ENCODE measurements at regions not wholly inside any gene's neighbourhood (a gene's known extent, or its start where the extent isn't known, plus 50 kb on each side); places are given as distances from the start of the nearest gene placed in this dataset.
"Not testable (repeated sequence)": the region's sequence is repeated elsewhere in the genome, so short reads cannot be mapped to it uniquely, and the experiment has no call there.

DNA sequence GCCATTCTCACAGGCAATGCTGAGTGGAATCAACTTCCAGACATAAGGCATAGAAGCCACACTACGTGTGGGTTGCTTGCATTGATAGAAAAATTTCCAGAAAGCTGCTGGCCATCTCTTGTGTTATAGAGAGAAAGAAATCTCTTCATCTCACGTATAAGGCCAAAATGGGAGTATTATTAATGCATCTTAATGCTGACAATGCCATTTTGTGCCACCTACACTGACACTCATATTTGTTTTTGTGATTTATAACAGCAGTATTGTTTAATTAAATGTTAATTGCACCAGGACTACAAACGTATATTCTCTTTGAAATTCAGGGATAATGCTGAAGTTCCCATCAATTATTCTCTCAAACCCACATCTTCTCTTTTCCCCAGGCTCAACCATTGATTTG, 56.1 kb upstream of the TMEM132D start:
- DNase-seq, result no peak

DNA sequence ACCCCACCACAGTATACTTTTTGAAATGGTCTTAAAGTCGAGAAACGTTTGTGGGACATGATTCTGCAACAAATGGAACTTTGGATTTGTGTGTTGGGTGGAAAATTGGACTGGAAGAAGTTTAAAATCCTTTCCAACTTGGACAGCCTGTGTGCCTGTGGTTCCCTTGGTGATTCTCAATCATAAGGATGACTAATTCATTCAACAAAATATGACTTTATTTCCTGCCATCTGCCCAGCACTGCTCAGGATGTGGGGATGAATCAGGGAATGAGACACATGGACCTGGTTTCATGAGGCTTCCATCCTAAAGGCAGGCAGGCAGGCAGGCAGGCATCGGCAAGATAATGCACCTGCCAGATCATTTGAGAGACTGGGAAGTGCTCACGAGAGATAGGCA, 57.3 kb upstream of the TMEM132D start:
- DNase-seq, result no peak

DNA sequence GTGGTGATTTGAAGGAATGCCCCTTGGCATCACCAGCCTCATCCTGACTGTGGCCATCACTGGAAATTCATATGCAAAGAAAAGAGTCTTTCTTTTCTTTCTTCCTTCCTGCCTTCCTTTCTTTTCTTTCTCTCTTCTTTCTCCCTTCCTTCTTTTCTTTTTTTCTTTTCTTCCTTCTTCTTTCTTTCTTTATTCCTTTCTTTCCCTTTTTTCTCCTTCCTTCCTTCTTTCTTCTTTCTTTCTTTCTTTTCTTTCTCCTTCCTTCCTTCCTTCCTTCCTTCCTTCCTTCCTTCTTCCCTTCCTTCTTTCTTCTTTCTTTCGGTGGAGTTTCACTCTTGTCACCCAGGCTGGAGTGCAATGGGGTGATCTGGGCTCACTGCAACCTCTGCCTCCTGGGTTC, 58.0 kb upstream of the TMEM132D start:
- no peak for DNase-seq

DNA sequence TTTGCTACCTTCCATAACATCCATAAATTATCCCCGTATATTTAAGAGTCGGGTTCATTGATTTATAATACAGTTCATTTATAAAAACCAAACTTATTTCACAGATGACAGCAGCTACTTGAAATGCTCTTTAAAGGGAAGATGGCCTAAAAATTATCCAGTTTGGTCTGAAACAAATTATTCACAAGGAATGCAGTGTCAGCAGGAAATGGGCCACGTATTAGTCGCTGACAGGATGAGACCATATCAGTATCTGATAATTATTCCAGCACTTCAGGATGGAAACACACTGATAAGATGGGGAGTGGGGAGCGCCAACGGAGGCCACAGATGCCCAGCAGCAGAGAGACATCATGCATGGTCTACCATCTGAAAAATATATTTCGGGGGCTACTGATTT, 60.5 kb upstream of the TMEM132D start:
- DNase-seq, result no peak

DNA sequence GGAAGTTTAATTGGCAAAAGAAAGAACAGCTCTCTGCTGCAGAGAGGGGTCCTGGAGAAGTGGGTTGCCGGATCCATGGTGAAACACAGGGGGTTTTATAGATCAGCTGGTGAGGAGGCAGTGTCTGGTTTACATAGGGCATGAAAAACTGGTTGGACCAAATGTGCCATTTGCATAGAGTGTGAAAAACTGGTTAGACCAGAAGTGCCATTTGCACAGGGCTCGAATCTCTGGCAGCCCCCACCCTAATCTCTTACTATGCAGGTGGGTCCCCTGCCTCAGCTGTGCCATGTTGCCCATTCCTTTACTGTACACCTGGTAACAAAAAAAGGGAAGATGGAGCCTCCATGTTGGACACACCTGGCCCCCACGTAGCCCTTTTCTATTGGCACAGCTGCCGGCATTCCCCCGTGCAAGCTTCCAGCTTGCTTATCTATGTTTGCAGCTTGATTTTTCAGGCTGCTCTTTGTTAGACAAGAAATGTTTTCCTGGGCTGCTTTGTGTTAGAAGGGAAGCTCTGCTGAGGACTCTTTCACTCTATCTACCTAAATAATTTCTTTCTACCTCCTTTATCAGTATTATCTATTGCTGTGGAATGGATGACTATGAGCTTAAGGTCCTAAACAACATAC, 61.1 kb upstream of the TMEM132D start:
- DNase-seq, result no peak

DNA sequence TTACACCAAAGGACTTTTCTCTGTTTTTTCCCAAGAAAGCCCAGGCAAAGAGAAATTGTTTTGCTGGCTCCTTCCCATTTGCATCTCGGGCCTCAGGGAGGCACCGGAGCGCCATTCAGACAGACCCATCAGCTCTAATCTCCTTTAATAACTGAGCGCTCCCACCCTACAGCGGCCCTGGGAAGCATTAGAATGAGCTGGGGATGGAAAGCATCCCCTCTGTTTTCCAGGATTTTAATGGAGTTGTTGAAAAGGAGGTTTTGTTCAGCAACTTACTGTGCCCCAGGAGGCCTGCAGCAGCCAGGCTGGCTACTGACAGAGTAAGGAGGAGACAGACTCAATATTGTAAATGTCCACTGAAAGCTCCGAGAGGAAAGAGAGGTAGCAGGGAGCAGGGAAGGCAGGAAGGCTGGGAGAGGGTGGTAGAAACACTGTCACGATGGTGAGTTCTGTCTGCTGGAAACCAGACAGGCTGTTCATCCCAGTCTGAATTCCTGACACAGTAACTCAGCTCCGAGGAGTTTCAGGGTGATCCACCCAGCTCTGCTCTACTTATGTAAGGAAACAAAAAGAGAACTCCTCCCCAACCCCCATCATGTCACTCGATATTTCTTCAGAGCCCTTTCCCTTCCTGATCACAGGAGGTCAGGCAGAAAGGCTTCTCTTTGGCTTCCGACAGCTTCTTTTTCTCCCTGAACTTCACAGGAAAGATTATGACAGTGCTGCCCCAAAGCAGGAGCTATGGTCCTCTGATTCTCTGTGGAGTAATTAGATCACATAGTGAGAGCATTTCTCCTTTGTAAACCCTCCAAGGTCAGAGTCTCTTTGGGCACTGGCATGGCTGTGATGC, 62.5 kb upstream of the TMEM132D start:
- no peak for DNase-seq

DNA sequence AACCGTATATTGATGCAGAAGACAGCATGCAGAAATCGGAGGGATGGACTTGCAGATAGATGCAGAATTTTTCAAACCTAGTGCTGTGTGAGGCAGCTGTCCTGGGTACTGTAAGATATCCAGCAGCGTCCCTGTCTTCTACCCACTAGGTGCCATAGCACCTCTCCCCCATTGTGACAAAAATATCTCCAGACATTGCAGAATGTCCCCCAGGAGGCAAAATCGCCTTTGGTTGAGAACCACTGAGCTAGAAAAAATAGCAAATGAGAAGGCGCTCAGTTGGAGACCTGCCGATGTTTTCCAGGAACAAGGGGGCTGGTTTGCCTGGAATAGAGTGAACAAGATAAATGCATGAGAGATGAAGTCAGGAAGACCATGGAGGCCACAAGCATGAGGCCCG, 67.9 kb upstream of the TMEM132D start:
- no peak for DNase-seq

DNA sequence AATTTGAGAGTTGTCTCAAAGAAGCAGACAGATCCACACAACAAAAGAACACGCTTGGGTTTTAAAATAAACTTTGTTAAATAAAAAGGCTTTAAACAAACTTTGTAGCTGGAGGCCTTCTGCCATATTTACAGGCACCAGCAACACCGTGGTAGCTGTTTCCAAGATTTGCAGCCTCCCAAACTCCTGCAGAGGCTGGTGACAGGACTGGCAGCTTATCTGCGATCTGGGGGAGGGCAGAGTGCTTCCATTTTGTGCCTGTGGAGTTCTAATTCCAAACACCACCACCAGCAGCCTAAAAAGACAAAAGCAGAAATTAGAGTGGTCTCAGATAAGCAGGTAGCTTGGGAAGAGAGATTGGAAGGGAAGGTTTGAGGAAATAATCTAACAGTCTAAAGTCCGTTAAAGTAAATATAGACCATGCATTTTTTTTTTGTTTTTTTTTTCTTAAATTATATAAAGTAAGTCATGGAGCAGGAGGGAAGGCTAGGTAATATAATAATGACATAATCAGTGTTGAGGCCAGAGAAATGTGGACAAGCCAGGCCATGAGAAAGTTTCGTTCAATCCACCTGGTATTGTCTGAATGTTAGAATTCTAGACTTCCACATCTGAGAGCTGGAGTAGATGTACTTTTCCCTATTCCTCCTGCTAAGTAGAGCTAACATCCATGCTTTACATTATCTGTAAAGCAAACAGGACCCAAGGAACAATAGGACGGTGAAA, 69.6 kb upstream of the TMEM132D start:
- DNase-seq, result no peak

DNA sequence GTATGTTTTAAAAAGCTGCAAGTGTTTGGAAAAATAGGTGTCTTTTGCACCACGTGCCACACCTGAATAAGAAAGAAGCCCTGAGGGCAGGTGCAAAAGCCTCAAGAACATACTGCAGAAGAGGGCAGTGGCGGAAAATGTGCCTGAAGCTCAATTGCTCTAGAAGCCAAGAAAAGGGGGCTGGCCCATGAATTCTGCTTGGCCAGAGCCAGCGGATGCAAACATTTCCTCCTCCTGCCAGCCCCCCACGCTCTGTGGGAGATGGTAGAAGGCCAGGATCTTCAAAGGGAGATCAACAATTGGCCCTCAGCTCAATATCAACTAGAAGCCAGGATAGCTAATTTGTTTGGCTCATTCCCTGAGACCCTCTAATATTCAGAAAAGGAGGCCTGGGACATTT, 80.3 kb upstream of the TMEM132D start:
- no peak for DNase-seq

DNA sequence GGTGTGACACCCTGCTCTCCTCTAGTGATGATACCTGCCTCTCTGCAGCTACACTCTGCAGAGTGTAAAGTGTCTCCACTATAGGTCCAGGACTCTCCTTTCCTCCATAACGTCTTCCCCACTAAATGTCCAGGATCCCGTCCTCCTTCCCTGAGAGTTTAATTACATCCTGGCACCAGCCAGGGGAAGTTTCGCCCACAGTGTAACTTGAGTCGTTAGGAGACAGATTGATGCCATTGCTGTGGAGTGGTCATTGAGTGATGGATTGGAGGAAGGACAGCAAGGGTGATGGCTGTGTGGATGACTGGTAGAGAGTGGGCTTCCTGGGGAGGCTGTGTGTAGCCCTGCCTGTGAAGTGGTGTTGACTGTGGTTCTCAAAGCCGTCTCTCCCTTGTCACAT, 84.0 kb upstream of the TMEM132D start:
- no peak for DNase-seq

DNA sequence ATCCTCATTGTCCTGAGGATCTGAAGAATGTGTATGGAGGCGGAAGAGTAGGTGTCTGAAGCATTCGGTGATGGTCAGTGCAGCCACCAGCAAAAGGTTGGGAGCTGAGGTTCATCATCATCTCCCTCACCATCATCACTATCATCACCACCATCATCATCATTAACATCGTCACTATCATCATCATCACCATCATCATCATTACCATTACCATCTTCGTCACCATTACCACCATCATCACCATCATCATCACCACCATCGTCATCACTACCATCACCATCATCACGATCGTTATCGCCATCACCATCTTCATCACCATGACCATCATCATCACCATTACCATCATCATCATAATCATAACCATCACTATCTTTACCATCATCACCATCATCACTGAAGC, 90.8 kb upstream of the TMEM132D start:
- no peak for DNase-seq

DNA sequence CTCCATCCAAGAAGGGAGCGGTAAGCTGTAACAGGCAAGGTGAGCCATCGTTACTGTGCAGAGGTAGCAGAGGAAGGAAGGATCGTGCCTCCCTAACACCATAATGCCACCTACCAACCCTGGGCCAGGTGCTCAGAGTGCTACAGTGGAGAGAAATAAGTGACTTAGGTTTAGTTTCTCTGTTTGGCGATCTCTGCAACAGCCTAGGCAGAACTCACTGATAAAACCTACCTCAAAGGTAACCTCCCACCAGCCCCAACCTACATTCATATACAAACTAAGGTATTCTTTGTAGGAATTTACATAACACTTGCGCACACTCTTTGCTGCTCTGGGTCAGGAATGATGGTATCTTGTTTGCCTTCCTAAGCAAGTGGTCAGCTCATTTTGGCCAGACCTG, 93.4 kb upstream of the TMEM132D start:
- no peak for DNase-seq

DNA sequence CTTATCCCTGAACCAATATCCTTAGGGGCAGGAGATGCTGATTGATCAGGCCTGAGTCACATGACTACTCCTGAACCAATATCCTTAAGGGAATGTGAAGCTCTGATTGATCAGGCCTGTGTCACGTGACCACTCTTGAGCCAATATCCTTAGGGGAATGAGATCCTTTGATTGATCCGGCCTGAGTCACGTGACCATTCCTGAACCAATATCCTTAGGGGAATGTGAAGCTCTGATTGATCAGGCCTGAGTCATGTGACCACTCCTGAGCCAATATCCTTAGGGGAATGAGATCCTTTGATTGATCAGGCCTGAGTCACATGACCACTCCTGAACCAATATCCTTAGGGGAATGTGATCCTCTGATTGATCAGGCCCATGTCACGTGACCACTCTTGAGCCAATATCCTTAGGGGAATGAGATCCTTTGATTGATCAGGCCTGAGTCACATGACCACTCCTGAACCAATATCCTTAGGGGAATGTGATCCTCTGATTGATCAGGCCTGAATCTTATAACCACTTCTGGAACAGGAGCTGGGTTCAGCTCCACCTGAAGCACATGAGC, 100.6 kb upstream of the TMEM132D start:
- not testable (repeated sequence) for DNase-seq

DNA sequence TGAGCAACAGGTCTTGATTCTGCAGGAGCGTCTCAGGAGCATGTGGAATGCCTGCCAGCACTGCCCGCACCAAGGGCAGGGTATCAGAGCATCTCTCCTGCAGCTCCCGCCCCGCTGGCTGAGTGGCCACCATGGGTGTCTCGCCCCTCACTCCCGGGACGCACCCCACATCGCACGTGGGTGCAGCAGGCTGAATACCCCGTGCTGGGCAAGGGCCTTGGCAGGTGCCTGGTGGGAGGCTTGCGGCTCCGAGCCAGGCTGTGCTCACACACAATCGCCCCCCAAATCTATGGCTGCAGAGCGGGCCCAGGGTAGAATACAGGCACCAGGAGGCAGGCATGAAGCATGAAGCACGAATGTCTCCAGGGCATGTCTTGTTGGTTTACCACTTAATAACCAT, 103.9 kb upstream of the TMEM132D start:
- DNase-seq, result no peak

DNA sequence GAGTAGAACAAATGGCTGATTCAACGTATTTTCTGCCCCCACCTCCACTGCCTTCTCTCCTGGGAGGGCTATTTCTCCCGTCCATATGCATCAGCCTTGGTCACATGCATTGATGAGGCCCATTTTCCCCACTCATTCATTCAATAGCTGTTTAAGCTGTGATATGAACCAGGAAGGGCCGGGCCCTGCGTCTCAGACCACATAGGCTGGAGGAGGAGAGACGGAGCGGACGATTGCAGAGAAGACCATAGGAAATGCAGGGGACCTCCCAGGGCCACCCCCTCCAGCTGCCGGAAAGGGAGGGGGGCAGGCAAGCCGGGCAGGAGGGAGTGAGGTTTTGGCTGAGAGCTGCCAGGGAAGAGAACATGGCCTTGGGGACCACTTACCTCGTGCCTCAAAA, 104.4 kb upstream of the TMEM132D start:
- no peak for DNase-seq

DNA sequence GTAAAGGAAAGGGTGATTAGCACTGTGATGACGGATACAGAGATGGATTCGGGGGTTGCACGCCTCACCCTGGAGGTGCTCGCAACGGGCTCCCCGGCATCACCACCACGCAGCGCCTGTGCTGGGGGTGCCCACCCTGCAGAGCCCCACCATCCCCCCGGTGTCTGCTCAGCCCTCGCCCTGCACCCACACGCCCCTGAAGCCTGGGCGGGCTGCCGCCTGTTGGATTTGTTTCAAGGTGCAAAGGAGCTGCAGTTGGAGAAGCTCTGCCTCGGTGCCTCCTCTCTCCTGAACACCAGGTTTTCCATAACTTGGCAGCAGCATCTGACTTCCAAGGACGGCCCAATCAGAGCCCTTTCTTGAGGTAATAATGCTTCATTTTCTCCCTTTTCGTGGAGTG, 106.1 kb upstream of the TMEM132D start:
- DNase-seq, result no peak

DNA sequence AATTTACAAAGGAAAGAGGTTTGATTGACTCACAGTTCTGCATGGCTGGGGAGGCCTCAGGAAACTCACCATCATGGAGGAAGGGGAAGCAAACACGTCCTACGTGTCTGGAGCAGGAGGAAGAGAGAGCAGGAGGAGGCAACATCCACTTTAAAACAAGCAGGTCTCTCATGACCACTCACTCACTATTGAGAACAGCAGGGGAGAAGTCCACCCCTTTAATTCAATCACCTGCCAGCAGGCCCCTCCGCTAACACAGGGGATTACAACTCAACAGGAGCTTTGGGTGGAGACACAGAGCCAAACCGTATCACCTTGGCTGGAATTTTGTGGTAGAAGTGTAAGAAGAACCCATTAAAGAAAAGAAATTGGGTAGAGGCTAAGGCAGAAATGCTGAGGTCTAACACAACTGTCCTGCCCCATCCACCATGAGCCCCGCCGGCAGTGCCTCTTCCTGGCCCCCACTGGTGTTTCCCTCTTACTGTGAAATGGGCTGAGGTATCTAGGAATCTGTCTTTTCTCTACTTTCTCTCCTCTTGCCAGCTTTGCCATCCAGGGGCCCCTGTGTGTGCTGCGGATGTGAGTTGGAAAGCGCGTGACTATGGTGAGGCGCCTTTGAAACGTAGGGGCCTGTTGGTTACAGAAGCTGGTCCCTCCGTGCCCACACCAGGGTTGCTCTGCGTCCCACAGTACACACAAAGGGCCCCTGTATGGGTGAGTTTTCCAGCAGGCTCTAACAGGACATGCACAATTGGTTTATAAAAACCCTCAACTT, 108.0 kb upstream of the TMEM132D start:
- DNase-seq, result no peak

DNA sequence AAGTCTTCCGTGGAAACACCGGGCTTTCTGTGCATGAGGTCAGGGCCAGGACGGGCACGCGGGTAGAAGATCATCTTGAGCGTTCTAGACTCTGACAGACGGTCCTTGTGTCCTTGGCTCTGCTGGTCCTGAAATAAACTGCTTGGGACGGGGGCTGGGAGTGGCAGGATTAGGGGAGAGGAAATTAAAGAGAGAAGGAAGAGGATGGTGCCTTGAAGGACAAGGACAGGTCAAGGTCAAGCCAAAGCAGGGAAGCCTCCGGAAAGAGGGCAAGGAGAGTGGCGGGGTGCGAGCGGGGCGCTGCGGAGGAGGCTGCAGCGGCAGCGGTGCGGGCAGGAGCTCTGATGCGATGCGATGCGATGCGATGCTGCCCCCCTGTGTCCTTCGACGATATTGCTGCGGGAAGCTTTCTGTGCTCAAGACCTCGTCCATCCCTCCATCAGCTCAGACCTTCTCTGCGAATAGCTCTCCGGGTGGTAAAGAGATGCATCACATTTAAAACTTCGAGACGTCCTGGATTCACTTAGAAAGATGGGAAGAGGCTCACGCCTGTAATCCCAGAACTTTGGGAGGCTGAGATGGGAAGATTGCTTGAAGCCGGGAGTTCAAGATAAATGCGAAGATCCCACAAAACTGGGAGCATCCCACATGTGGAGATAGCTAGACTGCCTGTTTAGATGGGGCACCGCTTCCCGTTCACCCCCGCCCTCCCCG, 110.1 kb upstream of the TMEM132D start:
- peak; percentile 53 for DNase-seq

DNA sequence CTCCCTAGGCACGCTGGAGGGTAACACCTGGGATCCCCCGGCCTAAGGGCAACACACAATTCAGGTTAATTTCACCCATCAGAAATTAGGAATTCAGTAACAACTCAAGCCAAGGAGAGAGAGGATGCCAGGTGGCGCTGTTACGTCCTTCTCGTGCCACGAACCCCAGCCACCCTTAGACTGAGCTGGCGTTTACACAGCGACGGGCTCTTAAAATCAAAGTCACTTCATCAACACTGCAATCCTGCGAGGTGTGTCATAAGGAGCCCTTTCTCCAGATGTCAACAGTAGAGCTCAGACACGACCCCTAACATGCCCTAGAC, 110.6 kb upstream of the TMEM132D start:
- no peak for DNase-seq

DNA sequence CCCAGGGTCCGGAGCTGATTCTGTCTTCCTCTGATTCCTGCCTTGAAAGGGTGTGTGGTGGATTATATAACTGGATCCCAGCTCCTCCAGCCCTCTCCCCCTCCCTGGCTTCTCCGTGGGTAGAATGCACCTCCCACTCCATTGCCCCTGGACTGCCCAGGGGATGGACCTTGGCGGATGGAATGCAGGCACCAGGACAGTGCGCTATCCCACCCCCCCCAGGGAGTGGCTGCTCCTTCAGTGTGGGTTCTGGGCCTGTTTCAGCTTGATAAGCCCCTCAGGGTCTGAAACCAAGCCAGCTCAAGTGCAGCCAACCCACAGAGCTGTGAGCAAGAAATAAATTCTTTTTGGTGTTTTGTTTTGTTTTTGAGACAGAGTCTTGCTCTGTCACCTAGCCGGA, 112.4 kb upstream of the TMEM132D start:
- no peak for DNase-seq

DNA sequence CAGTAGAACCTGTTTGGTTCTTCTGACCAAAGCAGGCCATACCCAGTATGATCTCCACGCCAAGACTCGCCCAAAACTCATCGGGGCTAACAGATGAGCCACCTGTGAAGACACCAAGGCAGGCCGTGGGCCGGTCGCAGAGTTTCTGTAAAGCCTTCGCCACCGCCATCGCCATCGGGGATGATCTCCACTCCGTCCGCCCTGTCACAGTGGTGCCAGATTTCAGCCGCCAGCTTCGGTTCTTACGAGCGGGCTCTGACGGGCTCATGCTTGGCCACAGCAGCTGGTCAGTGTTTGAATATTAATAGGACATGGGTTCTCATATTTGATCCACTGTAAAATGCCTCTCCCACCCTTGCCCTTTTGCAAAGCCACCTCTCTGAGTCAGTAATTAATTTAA, 113.2 kb upstream of the TMEM132D start:
- no peak for DNase-seq

Measured in OCI-M1 (cell line).